ENCODE measurements at regions not wholly inside any gene's neighbourhood (a gene's known extent, or its start where the extent isn't known, plus 50 kb on each side); places are given as distances from the start of the nearest gene placed in this dataset.

- H3K23me2 ChIP-seq (ENCODE audit: low read depth, low read length), result no peaks in the 10 kb centered on the region; the same call in 1 of the 2 replicates
- POLR2A ChIA-PET (ENCODE audit: partially characterized antibody), result no interaction called here
- no peak overlapping the region for H3K18ac ChIP-seq (ENCODE audit: extremely low read depth, low read length)
- H3K27ac ChIP-seq (ENCODE audit: low read depth, low read length), result no peak overlapping the region
- no peak overlapping the region for H2BK120ac ChIP-seq (replicated peaks; ENCODE audit: low read depth, low read length)
- H2AK5ac ChIP-seq (ENCODE audit: low read depth, low read length), result no peak overlapping the region
- H4K91ac ChIP-seq (replicated peaks; ENCODE audit: insufficient read length, low read length), result no peak overlapping the region
- H3K27me3 ChIP-seq (replicated peaks in 1 of 4; ENCODE audit: control insufficient read depth in 3 of 4, extremely low read depth in 1 of 4, insufficient read depth in 3 of 4, low read length in 3 of 4), result no peaks in the 10 kb centered on the region
- H2BK20ac ChIP-seq (ENCODE audit: low read length), result no peak overlapping the region
- H3K79me2 ChIP-seq (ENCODE audit: control insufficient read depth in 1 of 2, insufficient read depth in 2 of 2, low read length in 2 of 2), result no peaks in the 10 kb centered on the region
- no peak overlapping the region for H2AFZ ChIP-seq (ENCODE audit: low read length)
- no peak overlapping the region for H3K4me2 ChIP-seq (ENCODE audit: insufficient read depth in 1 of 2, low read depth in 2 of 2, low read length in 2 of 2)
- no peak overlapping the region for H3K14ac ChIP-seq (ENCODE audit: insufficient read length)
- H4K8ac ChIP-seq (ENCODE audit: extremely low read depth, insufficient read depth, low read length), result no peak overlapping the region
- DNase-seq (ENCODE audit: low read depth in 1 of 2, low spot score in 2 of 2) (no peak), FAIRE-seq (no peak)
- H3K79me1 ChIP-seq (ENCODE audit: low read depth, low read length), result no peaks in the 10 kb centered on the region
- H2BK12ac ChIP-seq (ENCODE audit: low read depth, low read length), result no peak overlapping the region
- H4K5ac ChIP-seq (ENCODE audit: insufficient read length, low read depth, low read length), result no peak overlapping the region
- CTCF ChIA-PET (ENCODE audit: partially characterized antibody), result interaction anchor here (0.6 to 1.3 kb wide), 2 partner anchors 15 to 62 kb away, joined by 3 to 5 read pairs; no protein-coding TSS in a partner anchor
- H3K4me1 ChIP-seq (replicated peaks in 1 of 4; ENCODE audit: control insufficient read depth in 3 of 4, insufficient read depth in 4 of 4, low read length in 3 of 4), result peaks cover 4 to 18% (median 7%) of the 10 kb centered on the region in 4 experiments; a peak in 6 of 7 replicates
- no peak overlapping the region for H3K9ac ChIP-seq (replicated peaks in 1 of 4; ENCODE audit: extremely low read depth in 1 of 4, low read depth in 3 of 4, low read length in 3 of 4)
- 92% methylated on average over 1 of the region's 1 CpG; no CpG with 5 or more reads in 1 of the 2 experiments for WGBS, 2 experiments (ENCODE audit: extremely low coverage in 1 of 2, insufficient coverage in 1 of 2, insufficient read length in 1 of 2, insufficient replicate concordance in 2 of 2, low coverage in 1 of 2, low lambda C conversion rate in 2 of 2, missing lambda C conversion rate in 1 of 2)
- H2BK5ac ChIP-seq (ENCODE audit: low read depth, low read length), result no peak overlapping the region
- 0 out of 4 replicates have a peak, but pooled peaks cover 0 to 4% of the 10 kb centered on the region in 2 experiments for H3K9me3 ChIP-seq (ENCODE audit: insufficient read depth in 2 of 2, low read depth in 1 of 2, low read length in 1 of 2)
- H3K4me3 ChIP-seq (ENCODE audit: extremely low read depth in 1 of 4, insufficient read depth in 2 of 4, low read depth in 3 of 4, low read length in 4 of 4), result no peak overlapping the region
- H3K23ac ChIP-seq (ENCODE audit: insufficient read length), result no peak overlapping the region
- no peaks in the 10 kb centered on the region for H4K20me1 ChIP-seq (replicated peaks in 1 of 2; ENCODE audit: control insufficient read depth in 1 of 2, insufficient read depth in 2 of 2, low read length in 2 of 2)
- H3K36me3 ChIP-seq (ENCODE audit: control insufficient read depth in 2 of 4, insufficient read depth in 4 of 4, low read length in 3 of 4), result no peaks in the 10 kb centered on the region
- TF ChIP-seq SP2 (IDR thresholded peaks at IDR 0.05; ENCODE audit: low read length), result no peak
- TF ChIP-seq SIRT6 (IDR thresholded peaks at IDR 0.05; ENCODE audit: low read length), result no peak
- TF ChIP-seq EGR1 (IDR thresholded peaks at IDR 0.05; ENCODE audit: borderline replicate concordance, low read depth, low read length), result no peak
- no peak for TF ChIP-seq BCL11A (IDR thresholded peaks at IDR 0.05; ENCODE audit: low read depth in 2 of 2, low read length in 2 of 2)
- no peak for TF ChIP-seq EP300 (IDR thresholded peaks at IDR 0.05; ENCODE audit: borderline replicate concordance in 1 of 2, low read depth in 2 of 2, low read length in 2 of 2)
- no peak for TF ChIP-seq MAFK (IDR thresholded peaks at IDR 0.05; ENCODE audit: low read depth, low read length)
- TF ChIP-seq BACH1 (IDR thresholded peaks at IDR 0.05; ENCODE audit: low read length), result no peak
- TF ChIP-seq YY1 (IDR thresholded peaks at IDR 0.05; ENCODE audit: low read depth, low read length), result no peak
- H3K4ac ChIP-seq (replicated peaks; ENCODE audit: insufficient read length, low read depth, low read length), result no peak overlapping the region
- no peak overlapping the region for H3K56ac ChIP-seq (replicated peaks; ENCODE audit: insufficient read length, low read depth, low read length)
- no peak overlapping the region for H2BK15ac ChIP-seq (ENCODE audit: low read length)
Observed at GRCh38 chr2:48885841-48886240, 130.3 kb upstream of the LHCGR start.
